ENCODE measurements at regions not wholly inside any gene's neighbourhood (a gene's known extent, or its start where the extent isn't known, plus 50 kb on each side); places are given as distances from the start of the nearest gene placed in this dataset.

DNA sequence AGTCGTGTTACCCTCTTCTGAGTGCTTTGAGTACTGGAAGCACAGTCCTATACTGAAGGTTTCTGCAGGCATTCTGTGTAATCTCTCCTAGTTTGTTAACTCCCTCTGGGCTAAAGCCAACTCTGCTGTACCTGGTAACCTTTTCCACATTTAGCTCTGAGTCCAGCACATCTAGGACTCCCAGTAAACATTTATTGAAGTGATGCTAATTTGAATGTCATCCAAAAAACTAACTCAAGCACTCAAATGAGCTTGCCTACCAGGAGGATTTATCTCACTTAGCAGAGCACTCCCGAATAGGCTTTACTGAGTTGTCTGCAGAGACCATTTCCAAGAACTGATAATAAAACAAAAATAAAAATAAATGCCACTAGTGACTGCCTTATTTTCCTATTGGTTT, 79.5 kb upstream of the NFIB start:
- DNase-seq (ENCODE audit: extremely low spot score), result no peak
- intact Hi-C loops (cut with DNase I), result no loop called here
- Histone ChIP-seq H3K4me3 (no peak overlapping the region), H3K36me3 (no peaks in the 10 kb centered on the region), H3K27ac (replicated peaks in 1 of 4) (no peak overlapping the region), H3K27me3 (no peaks in the 10 kb centered on the region), H3K9me3 (peaks cover 0 to 6% (median 2%) of the 10 kb centered on the region in 4 donors), H3K4me1 (no peaks in the 10 kb centered on the region)
- 68% methylated on average over 2 of the region's 2 CpGs for WGBS
- TF ChIP-seq EP300 (IDR thresholded peaks at IDR 0.05) (no peak), POLR2A (IDR thresholded peaks at IDR 0.05; ENCODE audit: low read depth) (no peak), POLR2AphosphoS5 (IDR thresholded peaks at IDR 0.05) (no peak)
- TF ChIP-seq, protein P1, sequence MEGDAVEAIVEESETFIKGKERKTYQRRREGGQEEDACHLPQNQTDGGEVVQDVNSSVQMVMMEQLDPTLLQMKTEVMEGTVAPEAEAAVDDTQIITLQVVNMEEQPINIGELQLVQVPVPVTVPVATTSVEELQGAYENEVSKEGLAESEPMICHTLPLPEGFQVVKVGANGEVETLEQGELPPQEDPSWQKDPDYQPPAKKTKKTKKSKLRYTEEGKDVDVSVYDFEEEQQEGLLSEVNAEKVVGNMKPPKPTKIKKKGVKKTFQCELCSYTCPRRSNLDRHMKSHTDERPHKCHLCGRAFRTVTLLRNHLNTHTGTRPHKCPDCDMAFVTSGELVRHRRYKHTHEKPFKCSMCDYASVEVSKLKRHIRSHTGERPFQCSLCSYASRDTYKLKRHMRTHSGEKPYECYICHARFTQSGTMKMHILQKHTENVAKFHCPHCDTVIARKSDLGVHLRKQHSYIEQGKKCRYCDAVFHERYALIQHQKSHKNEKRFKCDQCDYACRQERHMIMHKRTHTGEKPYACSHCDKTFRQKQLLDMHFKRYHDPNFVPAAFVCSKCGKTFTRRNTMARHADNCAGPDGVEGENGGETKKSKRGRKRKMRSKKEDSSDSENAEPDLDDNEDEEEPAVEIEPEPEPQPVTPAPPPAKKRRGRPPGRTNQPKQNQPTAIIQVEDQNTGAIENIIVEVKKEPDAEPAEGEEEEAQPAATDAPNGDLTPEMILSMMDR (IDR thresholded peaks at IDR 0.05), result no peak

DNA sequence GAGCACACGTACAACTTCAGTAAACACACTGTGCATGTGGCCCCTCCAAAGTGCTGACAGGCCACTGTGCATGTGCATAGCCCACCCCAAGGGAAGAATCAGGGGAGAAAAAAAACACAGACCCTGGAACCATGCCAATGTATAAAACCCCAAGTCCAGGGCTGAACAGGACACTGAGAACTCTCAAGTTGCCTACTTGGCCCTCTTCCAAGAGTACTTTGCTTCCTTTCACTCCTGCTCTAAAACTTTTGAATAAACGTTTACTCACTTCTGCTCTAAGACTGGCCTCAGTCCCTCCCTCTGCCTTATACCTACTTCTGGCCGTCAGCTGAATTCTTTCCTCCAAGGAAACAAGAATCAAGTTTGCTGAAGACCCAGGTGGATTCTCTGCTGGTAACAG, 77.7 kb upstream of the NFIB start:
- Histone ChIP-seq H3K27ac (replicated peaks in 1 of 4) (no peak overlapping the region), H3K27me3 (no peaks in the 10 kb centered on the region), H3K9me3 (peaks cover 0 to 6% (median 2%) of the 10 kb centered on the region in 4 donors), H3K4me1 (no peaks in the 10 kb centered on the region), H3K4me3 (no peak overlapping the region), H3K36me3 (no peaks in the 10 kb centered on the region)
- TF ChIP-seq, protein P1 (IDR thresholded peaks at IDR 0.05), result no peak
- TF ChIP-seq POLR2AphosphoS5 (IDR thresholded peaks at IDR 0.05), result no peak
- no peak for TF ChIP-seq POLR2A (IDR thresholded peaks at IDR 0.05; ENCODE audit: low read depth)
- TF ChIP-seq EP300 (IDR thresholded peaks at IDR 0.05), result no peak
- no peak for DNase-seq (ENCODE audit: extremely low spot score)
- intact Hi-C loops (cut with DNase I), result no loop called here
- 64% methylated on average over 3 of the region's 3 CpGs for WGBS

DNA sequence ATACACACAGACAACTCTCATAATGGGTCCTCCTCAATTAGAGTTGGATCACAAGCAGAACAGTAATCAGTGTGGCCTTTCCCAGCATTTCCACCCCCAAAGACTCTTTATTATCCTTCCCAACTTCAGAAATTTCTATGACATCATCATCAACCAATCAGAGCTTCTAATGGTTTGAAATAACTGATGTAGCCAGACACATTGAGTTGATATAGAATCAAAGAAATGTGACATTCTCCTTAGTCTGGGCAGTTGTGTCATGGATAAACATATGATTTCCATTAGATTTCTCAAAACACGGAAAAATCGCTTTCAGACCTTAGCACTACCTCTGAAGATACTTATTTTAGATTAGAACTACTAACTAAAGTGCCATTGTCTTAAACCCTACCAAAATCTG, 75.7 kb upstream of the NFIB start:
- intact Hi-C loops (cut with DNase I), result no loop called here
- no peak for TF ChIP-seq POLR2A (IDR thresholded peaks at IDR 0.05; ENCODE audit: low read depth)
- TF ChIP-seq POLR2AphosphoS5 (IDR thresholded peaks at IDR 0.05), result no peak
- TF ChIP-seq, protein P1 (IDR thresholded peaks at IDR 0.05), result no peak
- no peak for TF ChIP-seq EP300 (IDR thresholded peaks at IDR 0.05)

DNA sequence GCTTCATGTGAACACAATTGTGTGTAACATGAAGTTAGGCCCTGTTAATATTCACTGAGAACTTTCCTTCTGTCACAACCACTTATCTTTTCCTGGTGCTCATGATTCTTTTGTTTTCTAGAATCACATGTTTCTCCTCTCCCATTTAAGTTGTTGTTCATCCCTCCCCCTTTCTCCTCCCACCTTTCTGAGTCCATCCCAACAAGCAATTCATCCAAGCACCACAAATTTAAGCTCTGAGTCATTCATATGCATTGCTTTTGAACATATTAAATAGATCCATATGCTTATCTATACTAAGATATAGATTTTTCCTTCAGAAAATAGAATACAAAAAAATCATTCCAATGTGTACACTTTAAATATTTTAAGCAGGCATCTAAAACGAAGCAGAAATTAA, 75.2 kb upstream of the NFIB start:
- no peaks in the 10 kb centered on the region for H3K4me1 ChIP-seq
- no peak overlapping the region for H3K27ac ChIP-seq (replicated peaks in 1 of 4)
- intact Hi-C loops (cut with DNase I), result no loop called here
- H3K4me3 ChIP-seq, result no peak overlapping the region
- H3K36me3 ChIP-seq, result no peaks in the 10 kb centered on the region
- H3K27me3 ChIP-seq, result no peaks in the 10 kb centered on the region
- 74% methylated on average over 1 of the region's 1 CpG for WGBS
- H3K9me3 ChIP-seq, result peaks cover 0 to 6% (median 2%) of the 10 kb centered on the region in 4 donors
- DNase-seq (ENCODE audit: extremely low spot score), result no peak
- TF ChIP-seq, protein P1 (IDR thresholded peaks at IDR 0.05), result no peak
- TF ChIP-seq POLR2A (IDR thresholded peaks at IDR 0.05; ENCODE audit: low read depth), result no peak
- no peak for TF ChIP-seq POLR2AphosphoS5 (IDR thresholded peaks at IDR 0.05)
- no peak for TF ChIP-seq EP300 (IDR thresholded peaks at IDR 0.05)

More for the DNA sequence above, 75.7 kb upstream of the NFIB start:
- no peak for DNase-seq (ENCODE audit: extremely low spot score)
- H3K27ac ChIP-seq (replicated peaks in 1 of 4), result no peak overlapping the region
- peaks cover 0 to 6% (median 2%) of the 10 kb centered on the region in 4 donors for H3K9me3 ChIP-seq
- no peaks in the 10 kb centered on the region for H3K4me1 ChIP-seq
- H3K27me3 ChIP-seq, result no peaks in the 10 kb centered on the region
- 89% methylated on average over 2 of the region's 2 CpGs for WGBS
- no peaks in the 10 kb centered on the region for H3K36me3 ChIP-seq
- no peak overlapping the region for H3K4me3 ChIP-seq

DNA sequence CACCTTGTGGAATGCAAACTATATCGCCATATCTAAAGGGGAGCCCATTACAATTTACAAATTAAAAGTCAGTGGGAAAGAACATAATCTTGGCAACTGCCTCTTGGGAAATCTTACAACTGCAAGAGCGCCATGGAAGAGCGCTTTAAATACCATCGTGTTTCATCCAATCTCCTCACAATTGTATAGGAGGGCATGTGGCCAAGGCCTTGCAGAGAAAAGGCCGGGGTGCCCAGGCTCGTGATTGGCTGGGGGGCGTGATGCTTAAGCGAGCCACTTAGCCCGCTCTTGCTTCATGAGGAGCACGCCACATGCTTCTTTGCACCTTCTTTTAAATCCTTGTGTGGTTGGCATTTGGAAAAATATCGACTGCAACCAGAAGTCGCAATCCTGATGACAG, 69.8 kb upstream of the NFIB start:
- intact Hi-C loops (cut with DNase I), result no loop called here
- WGBS, result 92% methylated on average over 12 of the region's 12 CpGs
- Histone ChIP-seq H3K4me3 (no peak overlapping the region), H3K27me3 (no peaks in the 10 kb centered on the region), H3K27ac (replicated peaks in 1 of 4) (no peak overlapping the region), H3K36me3 (no peaks in the 10 kb centered on the region), H3K4me1 (no peaks in the 10 kb centered on the region), H3K9me3 (no peaks in the 10 kb centered on the region)
- TF ChIP-seq POLR2AphosphoS5 (IDR thresholded peaks at IDR 0.05) (no peak), POLR2A (IDR thresholded peaks at IDR 0.05; ENCODE audit: low read depth) (no peak), EP300 (IDR thresholded peaks at IDR 0.05) (no peak)
- TF ChIP-seq, protein P1 (IDR thresholded peaks at IDR 0.05), result no peak
- no peak for DNase-seq (ENCODE audit: extremely low spot score)
